IMR-90 (cell line): ENCODE measurements at regions not wholly inside any gene's neighbourhood (a gene's known extent, or its start where the extent isn't known, plus 50 kb on each side); places are given as distances from the start of the nearest gene placed in this dataset.

ENCODE experiments used
- ATAC-seq: fragments of 200-7000 bp; cut with Tn5 transposase; 2 replicates; pipeline ENCODE4 v1.9.1; 2020; ENCODE audit warnings: low read depth, mild to moderate bottlenecking, moderate library complexity
- BruUV-seq: library from RNA; stranded (reverse); fragments of 400-500 nt; replicated peaks from 2 replicates; lab custom pipeline; 2021; lab: Mats Ljungman, UMichigan
- CTCF ChIA-PET: fragments of 300-600 bp; formaldehyde crosslinking; extraction: SDS; loops from one replicate; lab custom pipeline; 2021; ENCODE audit warnings: antibody characterized with exemption; lab: Yijun Ruan, JAX
- POLR2A ChIA-PET: fragments of 300-600 bp; sonication (Branson Sonifier 250); formaldehyde crosslinking; loops from one replicate; lab custom pipeline; 2022; ENCODE audit warnings: antibody characterized with exemption; ENCODE audit not compliant: unreplicated experiment; lab: Charles Lee
- DNase-seq: peaks from one replicate; pipeline ENCODE4 v3.0.0; 2013
- H2AFZ ChIP-seq: replicated peaks from 2 replicates; pipeline ENCODE3; 2013; ENCODE audit warnings: low read length, mild to moderate bottlenecking; ENCODE audit not compliant: poor library complexity
- H2AK5ac ChIP-seq: 2 replicates; pipeline ENCODE4 v1.6.1; 2013; ENCODE audit warnings: low read depth, low read length, inconsistent platforms
- H2AK9ac ChIP-seq: replicated peaks from 2 replicates; pipeline ENCODE3; 2013; ENCODE audit warnings: mild to moderate bottlenecking, low read depth, low read length, moderate library complexity; ENCODE audit not compliant: poor library complexity
- H2BK120ac ChIP-seq: 2 replicates; pipeline ENCODE4 v1.6.1; 2013; ENCODE audit warnings: low read depth, low read length, inconsistent platforms
- H2BK15ac ChIP-seq: 3 replicates; pipeline ENCODE4 v1.6.1; 2013; ENCODE audit warnings: low read depth, low read length, inconsistent platforms
- H2BK20ac ChIP-seq: 2 replicates; pipeline ENCODE4 v1.6.1; 2013; ENCODE audit warnings: low read depth, mild to moderate bottlenecking, inconsistent platforms, low read length, moderate library complexity
- H2BK5ac ChIP-seq: 2 replicates; pipeline ENCODE4 v1.6.1; 2013; ENCODE audit warnings: mild to moderate bottlenecking, low read depth, low read length, inconsistent platforms; ENCODE audit not compliant: poor library complexity, severe bottlenecking
- H3K14ac ChIP-seq: replicated peaks from 2 replicates; pipeline ENCODE4 v1.6.1; 2013; ENCODE audit warnings: low read depth, low read length, inconsistent platforms
- H3K18ac ChIP-seq: 2 replicates; pipeline ENCODE4 v1.6.1; 2013; ENCODE audit warnings: low read depth, low read length, control low read depth
- H3K23ac ChIP-seq: 2 replicates; pipeline ENCODE4 v1.6.1; 2013; ENCODE audit warnings: low read depth, low read length, inconsistent platforms
- H3K27ac ChIP-seq: 2 replicates; pipeline ENCODE4 v1.5.1; 2013; ENCODE audit warnings: mild to moderate bottlenecking, control low read depth, low read length; ENCODE audit not compliant: insufficient read depth
- H3K27me3 ChIP-seq: 2 replicates; pipeline ENCODE4 v1.6.1; 2013; ENCODE audit warnings: low read length; ENCODE audit not compliant: control insufficient read depth, insufficient read depth
- H3K36me3 ChIP-seq: 2 replicates; pipeline ENCODE4 v1.6.1; 2013; ENCODE audit warnings: low read length, mixed read lengths; ENCODE audit not compliant: control insufficient read depth, insufficient read depth
- H3K4ac ChIP-seq: 2 replicates; pipeline ENCODE4 v1.6.1; 2013; ENCODE audit warnings: low read depth, low read length, inconsistent platforms
- H3K4me1 ChIP-seq: 2 replicates; pipeline ENCODE4 v1.6.1; 2013; ENCODE audit warnings: low read length, mixed read lengths; ENCODE audit not compliant: control insufficient read depth, insufficient read depth
- H3K4me2 ChIP-seq: 2 replicates; pipeline ENCODE4 v1.6.1; 2013; ENCODE audit warnings: low read depth, mild to moderate bottlenecking, control low read depth, low read length, moderate library complexity
- H3K4me3 ChIP-seq: 2 replicates; pipeline ENCODE4 v1.5.1; 2013; ENCODE audit warnings: low read depth, mild to moderate bottlenecking, control low read depth, low read length, moderate library complexity; ENCODE audit not compliant: insufficient read depth
- H3K56ac ChIP-seq: 2 replicates; pipeline ENCODE4 v1.6.1; 2013; ENCODE audit warnings: low read length, inconsistent platforms; ENCODE audit not compliant: insufficient read depth; ENCODE audit errors: extremely low read depth
- H3K79me1 ChIP-seq, 2 experiments: 2 replicates each; pipeline ENCODE4 v1.6.1; 2013; ENCODE audit warnings: low read length in 2 of 2, inconsistent platforms in 1 of 2, low read depth in 1 of 2
- H3K9ac ChIP-seq: 2 replicates; pipeline ENCODE4 v1.6.1; 2013; ENCODE audit warnings: low read depth, low read length, control low read depth
- H3K9me1 ChIP-seq: 2 replicates; pipeline ENCODE4 v1.6.1; 2013; ENCODE audit warnings: low read length, inconsistent platforms; ENCODE audit not compliant: insufficient read depth
- H3K9me3 ChIP-seq: 2 replicates; pipeline ENCODE4 v1.6.1; 2013; ENCODE audit warnings: low read length; ENCODE audit not compliant: control insufficient read depth, insufficient read depth
- H4K20me1 ChIP-seq: 2 replicates; pipeline ENCODE4 v1.6.1; 2013; ENCODE audit warnings: low read length, inconsistent platforms; ENCODE audit not compliant: insufficient read depth
- H4K5ac ChIP-seq: 2 replicates; pipeline ENCODE4 v1.6.1; 2013; ENCODE audit warnings: mild to moderate bottlenecking, low read depth, low read length, control low read depth
- H4K8ac ChIP-seq, 2 experiments: 2 replicates each; pipeline ENCODE4 v1.6.1; 2013; ENCODE audit warnings: low read depth in 2 of 2, low read length in 2 of 2, control low read depth in 1 of 2, inconsistent platforms in 1 of 2
- H4K91ac ChIP-seq: 2 replicates; pipeline ENCODE4 v1.6.1; 2013; ENCODE audit warnings: low read depth, low read length, inconsistent platforms; ENCODE audit not compliant: insufficient read depth
- BHLHE40 ChIP-seq: fragments of 150-350 bp; IDR thresholded peaks from 2 replicates; pipeline ENCODE4 v1.6.1; 2016; ENCODE audit warnings: mild to moderate bottlenecking, low read depth, low read length
- CEBPB ChIP-seq: IDR thresholded peaks from 2 replicates; pipeline ENCODE4 v1.6.1; 2012; ENCODE audit warnings: low read depth, low read length, improper control_type of control experiment
- CHD1 ChIP-seq: IDR thresholded peaks from 2 replicates; pipeline ENCODE4 v1.6.1; 2012; ENCODE audit warnings: low read depth, low read length, improper control_type of control experiment
- FOS ChIP-seq: fragments of 150-350 bp; IDR thresholded peaks from 2 replicates; pipeline ENCODE4 v1.6.1; 2016; ENCODE audit warnings: low read depth, low read length
- MAFK ChIP-seq: IDR thresholded peaks from 2 replicates; pipeline ENCODE4 v1.6.1; 2012; ENCODE audit warnings: low read depth, low read length, improper control_type of control experiment
- MAZ ChIP-seq: IDR thresholded peaks from 2 replicates; pipeline ENCODE4 v1.6.1; 2012; ENCODE audit warnings: low read depth, mild to moderate bottlenecking, low read length, improper control_type of control experiment, moderate library complexity, borderline replicate concordance
- MXI1 ChIP-seq: IDR thresholded peaks from 2 replicates; pipeline ENCODE4 v1.6.1; 2012; ENCODE audit warnings: low read depth, mild to moderate bottlenecking, low read length, moderate library complexity, borderline replicate concordance
- NFE2L2 ChIP-seq: fragments of 150-350 bp; IDR thresholded peaks from 2 replicates; pipeline ENCODE4 v1.6.1; 2016; ENCODE audit warnings: low read depth, mild to moderate bottlenecking, low read length
- POLR2A ChIP-seq: IDR thresholded peaks from 2 replicates; pipeline ENCODE4 v1.6.1; 2012; ENCODE audit warnings: mild to moderate bottlenecking, low read depth, low read length
- RAD21 ChIP-seq: IDR thresholded peaks from 2 replicates; pipeline ENCODE4 v1.6.1; 2012; ENCODE audit warnings: low read length, improper control_type of control experiment
- RCOR1 ChIP-seq: IDR thresholded peaks from 2 replicates; pipeline ENCODE4 v1.6.1; 2012; ENCODE audit warnings: mild to moderate bottlenecking, low read length, improper control_type of control experiment; ENCODE audit not compliant: insufficient replicate concordance
- RFX5 ChIP-seq: IDR thresholded peaks from 2 replicates; pipeline ENCODE4 v1.8.0; 2012; ENCODE audit warnings: low read depth, mild to moderate bottlenecking, low read length, moderate library complexity
- SMC3 ChIP-seq: fragments of 150-350 bp; IDR thresholded peaks from 2 replicates; pipeline ENCODE4 v1.6.1; 2016; ENCODE audit warnings: low read depth, mild to moderate bottlenecking, antibody characterized with exemption, low read length, moderate library complexity
- WGBS, 2 experiments: methylation state at CpG; one replicate each; pipeline versions ENCODE4 v1.1.5 to v1.1.7; 2013; ENCODE audit warnings: missing lambda C conversion rate in 2 of 2; ENCODE audit not compliant: insufficient read length in 1 of 2; ENCODE audit errors: extremely low coverage in 2 of 2; 5-methylcytosine and 5-hydroxymethylcytosine counted together
- dilution Hi-C: fragments of 300-500 bp; cut with HindIII; formaldehyde crosslinking; loops from one replicate; pipeline ENCODE4 v1.14.3; 2018; ENCODE audit warnings: low sequenced_read_pairs; ENCODE audit not compliant: unreplicated experiment
- in situ Hi-C: fragments of 300-500 bp; cut with MboI; formaldehyde crosslinking; loops from 3 replicates; pipeline ENCODE4 v1.14.3; 2019; ENCODE audit warnings: low sequenced_read_pairs, inconsistent platforms, mixed read lengths
- intact Hi-C: fragments of 100-400 bp; cut with micrococcal nuclease; formaldehyde crosslinking; loops from 2 replicates; pipeline ENCODE4 v1.10.0; 2022
- TF ChIP-seq, protein P1 (sequence below): fragments of 150-350 bp; IDR thresholded peaks from 2 replicates; pipeline ENCODE4 v1.6.1; 2017; ENCODE audit warnings: mild to moderate bottlenecking, antibody characterized with exemption, low read length, low read depth
- TF ChIP-seq, protein P2 (sequence below): fragments of 150-350 bp; IDR thresholded peaks from 2 replicates; pipeline ENCODE4 v1.6.1; 2016; ENCODE audit warnings: low read depth, mild to moderate bottlenecking, low read length, moderate library complexity, borderline replicate concordance
- TF ChIP-seq, protein P3 (sequence below): conservative IDR thresholded peaks from 2 replicates; pipeline ENCODE4 v1.5.1; 2012; ENCODE audit warnings: mild to moderate bottlenecking, low read depth, low read length, improper control_type of control experiment

DNA sequence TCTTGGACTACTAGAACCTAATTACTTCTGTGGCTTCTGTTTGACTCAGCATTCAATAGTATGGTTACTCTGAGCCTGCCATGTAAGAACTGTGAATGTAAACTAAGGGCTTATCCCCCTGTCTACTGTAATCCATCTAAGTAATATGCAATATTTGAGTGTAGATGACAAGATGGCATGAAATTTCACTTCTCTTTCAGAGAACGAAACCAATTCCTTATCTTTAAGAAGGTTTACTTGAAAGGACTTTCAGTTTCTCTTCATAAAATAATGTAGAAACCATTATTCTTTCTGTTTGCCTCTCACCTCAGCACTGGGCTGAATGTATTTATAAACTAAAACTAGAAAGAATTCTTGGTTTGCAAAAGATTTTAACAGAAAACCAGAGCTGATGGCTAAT is 60.4 kb upstream of the ARID2 start:
- H2AK9ac ChIP-seq: no peak overlapping the region
- no peak overlapping the region for H3K56ac ChIP-seq
- dilution Hi-C loops: no loop called here
- DNase-seq (peak; percentile 64), ATAC-seq (peak; percentile 76)
- no peaks in the 10 kb centered on the region for H3K27me3 ChIP-seq
- BruUV-seq: no TSS peak
- no peak overlapping the region for H3K27ac ChIP-seq
- no peaks in the 10 kb centered on the region for H3K36me3 ChIP-seq
- intact Hi-C loops: no loop called here
- no peak overlapping the region for H2AK5ac ChIP-seq
- peaks cover 10% of the 10 kb centered on the region for H3K9me1 ChIP-seq
- no peak overlapping the region for H2BK120ac ChIP-seq
- WGBS, 2 experiments: no CpG with 5 or more reads among the region's 1 CpG
- in situ Hi-C loops: no loop called here
- peak overlapping the region; percentile 44 for H2BK5ac ChIP-seq
- H4K5ac ChIP-seq: no peak overlapping the region
- no peak overlapping the region for H2BK20ac ChIP-seq
- H3K9ac ChIP-seq: no peak overlapping the region
- H3K14ac ChIP-seq: no peak overlapping the region
- no peaks in the 10 kb centered on the region for H3K79me1 ChIP-seq
- no peaks in the 10 kb centered on the region for H3K9me3 ChIP-seq
- CTCF ChIA-PET: no interaction called here
- peak overlapping the region; percentile 76 for H3K4me2 ChIP-seq
- no peak overlapping the region for H3K4ac ChIP-seq
- H2AFZ ChIP-seq: no peak overlapping the region
- H3K4me3 ChIP-seq: peak overlapping the region; percentile 27
- TF ChIP-seq, protein P1, sequence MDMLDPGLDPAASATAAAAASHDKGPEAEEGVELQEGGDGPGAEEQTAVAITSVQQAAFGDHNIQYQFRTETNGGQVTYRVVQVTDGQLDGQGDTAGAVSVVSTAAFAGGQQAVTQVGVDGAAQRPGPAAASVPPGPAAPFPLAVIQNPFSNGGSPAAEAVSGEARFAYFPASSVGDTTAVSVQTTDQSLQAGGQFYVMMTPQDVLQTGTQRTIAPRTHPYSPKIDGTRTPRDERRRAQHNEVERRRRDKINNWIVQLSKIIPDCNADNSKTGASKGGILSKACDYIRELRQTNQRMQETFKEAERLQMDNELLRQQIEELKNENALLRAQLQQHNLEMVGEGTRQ: no peak
- TF ChIP-seq BHLHE40 (no peak), RAD21 (no peak), MXI1 (no peak), CHD1 (no peak), SMC3 (no peak), FOS (no peak), MAFK (no peak), CEBPB (no peak), MAZ (no peak), NFE2L2 (no peak), RCOR1 (no peak), POLR2A (no peak), RFX5 (no peak)
- TF ChIP-seq, protein P2, sequence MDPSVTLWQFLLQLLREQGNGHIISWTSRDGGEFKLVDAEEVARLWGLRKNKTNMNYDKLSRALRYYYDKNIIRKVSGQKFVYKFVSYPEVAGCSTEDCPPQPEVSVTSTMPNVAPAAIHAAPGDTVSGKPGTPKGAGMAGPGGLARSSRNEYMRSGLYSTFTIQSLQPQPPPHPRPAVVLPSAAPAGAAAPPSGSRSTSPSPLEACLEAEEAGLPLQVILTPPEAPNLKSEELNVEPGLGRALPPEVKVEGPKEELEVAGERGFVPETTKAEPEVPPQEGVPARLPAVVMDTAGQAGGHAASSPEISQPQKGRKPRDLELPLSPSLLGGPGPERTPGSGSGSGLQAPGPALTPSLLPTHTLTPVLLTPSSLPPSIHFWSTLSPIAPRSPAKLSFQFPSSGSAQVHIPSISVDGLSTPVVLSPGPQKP: no peak
- TF ChIP-seq, protein P3, sequence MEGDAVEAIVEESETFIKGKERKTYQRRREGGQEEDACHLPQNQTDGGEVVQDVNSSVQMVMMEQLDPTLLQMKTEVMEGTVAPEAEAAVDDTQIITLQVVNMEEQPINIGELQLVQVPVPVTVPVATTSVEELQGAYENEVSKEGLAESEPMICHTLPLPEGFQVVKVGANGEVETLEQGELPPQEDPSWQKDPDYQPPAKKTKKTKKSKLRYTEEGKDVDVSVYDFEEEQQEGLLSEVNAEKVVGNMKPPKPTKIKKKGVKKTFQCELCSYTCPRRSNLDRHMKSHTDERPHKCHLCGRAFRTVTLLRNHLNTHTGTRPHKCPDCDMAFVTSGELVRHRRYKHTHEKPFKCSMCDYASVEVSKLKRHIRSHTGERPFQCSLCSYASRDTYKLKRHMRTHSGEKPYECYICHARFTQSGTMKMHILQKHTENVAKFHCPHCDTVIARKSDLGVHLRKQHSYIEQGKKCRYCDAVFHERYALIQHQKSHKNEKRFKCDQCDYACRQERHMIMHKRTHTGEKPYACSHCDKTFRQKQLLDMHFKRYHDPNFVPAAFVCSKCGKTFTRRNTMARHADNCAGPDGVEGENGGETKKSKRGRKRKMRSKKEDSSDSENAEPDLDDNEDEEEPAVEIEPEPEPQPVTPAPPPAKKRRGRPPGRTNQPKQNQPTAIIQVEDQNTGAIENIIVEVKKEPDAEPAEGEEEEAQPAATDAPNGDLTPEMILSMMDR: no peak
- H3K18ac ChIP-seq: no peak overlapping the region
- no peaks in the 10 kb centered on the region for H4K20me1 ChIP-seq
- POLR2A ChIA-PET: no interaction called here
- no peak overlapping the region for H3K23ac ChIP-seq
- no peak overlapping the region for H4K91ac ChIP-seq
- no peak overlapping the region for H4K8ac ChIP-seq
- peaks cover 4% of the 10 kb centered on the region for H3K4me1 ChIP-seq
- no peak overlapping the region for H2BK15ac ChIP-seq
